CD4-positive, alpha-beta T cell treated with Interferon alpha-2 for 1 hour (primary cell): ENCODE measurements at regions not wholly inside any gene's neighbourhood (a gene's known extent, or its start where the extent isn't known, plus 50 kb on each side); places are given as distances from the start of the nearest gene placed in this dataset.
"Not testable (repeated sequence)": the region's sequence is repeated elsewhere in the genome, so short reads cannot be mapped to it uniquely, and the experiment has no call there.

Experiments used
- DNase-seq, 2 donors: peaks; one replicate each; pipeline ENCODE4 v3.0.0-alpha.2; 2020 to 2022

DNA sequence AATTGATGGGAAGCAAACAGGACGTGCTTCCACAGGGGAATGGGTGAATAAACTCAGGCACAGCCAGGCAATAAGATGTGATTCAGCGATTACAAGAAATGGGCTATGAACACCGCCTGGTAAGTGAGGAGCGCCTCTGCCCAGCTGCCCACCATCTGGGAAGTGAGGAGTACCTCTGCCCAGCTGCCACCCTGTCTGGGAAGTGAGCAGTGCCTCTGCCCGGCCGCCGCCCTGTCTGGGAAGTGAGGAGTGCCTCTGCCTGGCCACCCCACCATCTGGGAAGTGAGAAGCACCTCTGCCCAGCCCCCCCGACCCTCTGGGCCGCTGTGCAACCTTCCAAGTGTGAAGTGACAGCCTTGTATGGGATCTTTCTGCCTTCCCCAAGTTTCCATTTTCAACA is 73.2 kb upstream of the PRR5 start:
- DNase-seq = no peak

- DNase-seq = no peak
Observed at GRCh38 chr22:44628273-44628672, 73.7 kb upstream of the PRR5 start.

GRCh38 chr22:44627521-44628139 is 74.4 kb upstream of the PRR5 start:
- no peak for DNase-seq

GRCh38 chr22:44625981-44626687 is 75.9 kb upstream of the PRR5 start:
- peak; percentile 75 to 85 for DNase-seq

GRCh38 chr22:44625421-44625760 is 76.6 kb upstream of the PRR5 start:
- no peak for DNase-seq

GRCh38 chr22:44624689-44625420 is 77.1 kb upstream of the PRR5 start:
- DNase-seq = no peak

DNA sequence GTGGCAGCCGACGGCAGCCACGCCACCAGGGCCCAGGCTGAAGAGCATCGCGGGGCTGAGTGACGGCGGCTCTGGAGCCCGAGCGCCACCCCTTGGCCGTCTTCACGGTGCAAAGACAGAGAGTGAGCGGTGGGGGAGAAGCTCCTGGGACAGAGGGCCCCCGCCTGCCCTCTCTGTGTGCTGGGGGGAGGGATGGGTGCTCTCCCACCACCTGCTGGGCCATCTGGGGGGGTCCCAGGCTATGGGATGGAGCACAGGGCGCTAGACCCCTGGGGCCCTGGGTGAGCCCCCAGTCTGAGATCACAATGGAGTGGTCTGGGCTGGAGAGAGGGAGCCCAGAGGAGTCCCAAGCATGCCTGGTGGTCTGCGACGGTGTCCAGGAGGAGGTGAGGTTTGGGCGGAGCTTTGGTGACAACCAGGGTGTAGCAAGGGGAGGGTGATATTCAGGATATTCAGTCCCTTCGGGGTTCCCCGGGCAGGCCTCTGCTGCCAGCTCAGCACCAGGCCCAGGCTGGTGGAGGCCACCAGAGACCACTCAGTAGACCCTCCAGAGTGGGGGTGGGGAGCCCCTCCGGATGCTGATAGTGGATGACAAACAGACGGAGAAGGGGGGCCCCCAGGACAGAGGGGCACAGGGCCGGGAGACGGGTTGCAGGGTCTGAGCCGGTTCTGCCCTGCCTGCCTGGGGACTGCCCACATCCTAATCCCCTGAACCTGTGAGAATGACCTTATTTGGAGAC is 78.1 kb upstream of the PRR5 start:
- peak in 1 of 2 donors; percentile 21 for DNase-seq

- no peak for DNase-seq
Observed at GRCh38 chr22:44622679-44623078, 79.3 kb upstream of the PRR5 start.

DNA sequence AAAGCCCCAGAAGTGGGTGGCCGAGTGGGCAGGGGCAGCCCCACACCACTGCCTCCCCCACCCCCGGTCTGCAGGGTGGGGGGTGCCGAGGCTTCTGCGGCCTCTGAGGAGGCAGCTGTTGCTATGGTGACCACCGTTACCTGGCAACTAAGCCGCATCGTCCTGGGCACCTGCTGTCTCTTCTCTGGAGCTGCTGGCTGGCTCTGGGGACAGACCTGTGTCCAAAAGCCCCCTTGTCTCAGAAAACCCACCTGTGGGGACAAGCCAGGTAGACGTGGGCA is 79.9 kb upstream of the PRR5 start:
- peak; percentile 36 to 54 for DNase-seq

- DNase-seq = no peak
Observed at GRCh38 chr22:44621401-44622146, 80.4 kb upstream of the PRR5 start.

- no peak for DNase-seq
Observed at GRCh38 chr22:44620841-44621257, 81.2 kb upstream of the PRR5 start.

- DNase-seq = peak; percentile 90
Observed at GRCh38 chr22:44620129-44620840, 81.7 kb upstream of the PRR5 start.

- not testable (repeated sequence) for DNase-seq
Observed at GRCh38 chr22:44619560-44620128, 82.4 kb upstream of the PRR5 start.

DNA sequence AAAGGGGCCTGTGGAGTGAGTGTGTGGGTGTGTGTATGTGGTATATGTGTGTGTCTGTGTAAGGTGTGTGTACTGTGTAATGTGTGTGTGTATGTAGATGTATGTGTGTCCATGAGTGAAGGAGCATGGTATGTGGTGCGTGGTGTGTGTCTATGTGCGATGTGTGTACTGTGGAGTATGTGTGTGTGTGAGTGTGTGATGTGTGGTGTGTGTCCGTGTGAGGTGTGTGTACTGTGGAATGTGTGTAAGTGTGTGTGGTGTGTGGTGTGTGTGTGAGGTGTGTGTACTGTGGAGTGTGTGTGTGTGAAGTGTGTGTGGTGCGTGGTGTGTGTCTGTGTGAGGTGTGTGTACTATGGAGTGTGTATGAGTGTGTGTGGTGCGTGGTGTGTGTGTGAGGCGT is 83.1 kb upstream of the PRR5 start:
- DNase-seq = not testable (repeated sequence)

DNA sequence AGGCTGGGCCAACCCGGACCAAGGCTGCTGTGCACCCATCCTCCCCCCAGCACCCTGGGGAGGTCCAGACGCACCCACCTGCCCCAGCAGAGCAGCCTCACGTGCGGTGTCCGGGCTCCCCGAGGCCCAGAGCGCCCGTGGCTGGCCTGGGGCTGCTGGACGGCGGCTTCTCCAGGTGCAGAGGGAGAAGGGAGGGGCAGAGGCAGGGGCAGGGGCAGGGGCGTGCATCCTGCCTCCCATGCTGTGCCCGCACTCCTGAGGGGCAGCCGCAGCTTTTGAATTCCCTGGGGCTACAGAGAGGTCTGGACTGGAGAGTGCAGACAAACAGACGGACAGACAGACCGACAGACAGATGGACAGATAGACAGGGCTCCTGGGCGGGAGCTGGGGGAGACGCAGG is 83.6 kb upstream of the PRR5 start:
- no peak for DNase-seq

- DNase-seq = no peak
Observed at GRCh38 chr22:44617828-44618227, 84.2 kb upstream of the PRR5 start.

- no peak for DNase-seq
Observed at GRCh38 chr22:44616882-44617655, 84.9 kb upstream of the PRR5 start.

DNA sequence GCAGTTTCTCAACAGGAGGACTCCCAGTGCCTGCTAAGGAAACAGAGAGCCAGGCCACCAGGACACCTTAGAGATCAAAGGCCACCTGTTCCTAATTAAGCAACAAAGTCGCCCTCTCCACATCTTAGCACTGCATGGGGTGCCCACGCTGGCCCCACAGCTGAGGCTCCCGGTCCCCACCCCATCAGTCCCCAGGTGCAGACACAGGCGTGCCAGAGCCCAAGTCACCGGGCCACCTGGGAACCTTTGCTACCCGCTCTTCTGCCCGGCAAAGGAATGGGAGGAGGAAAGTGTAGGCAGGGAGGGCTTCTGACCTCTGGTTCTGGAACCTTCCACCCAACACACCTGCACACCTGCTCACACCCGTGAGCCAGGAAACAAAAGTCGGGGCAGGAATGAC is 85.5 kb upstream of the PRR5 start:
- DNase-seq = no peak

GRCh38 chr22:44615602-44616180 is 86.3 kb upstream of the PRR5 start:
- DNase-seq = no peak

- no peak for DNase-seq
Observed at GRCh38 chr22:44615146-44615545, 86.9 kb upstream of the PRR5 start.

GRCh38 chr22:44613196-44613595 is 88.8 kb upstream of the PRR5 start:
- no peak for DNase-seq
